Lung (tissue), 11 donors: ENCODE measurements at regions not wholly inside any gene's neighbourhood (a gene's known extent, or its start where the extent isn't known, plus 50 kb on each side); places are given as distances from the start of the nearest gene placed in this dataset.

Source experiments
- ATAC-seq: fragments of 200-7000 bp; cut with Tn5 transposase; one replicate; pipeline ENCODE4 v1.9.1; 2020; ENCODE audit warnings: moderate number of reproducible peaks; ENCODE audit not compliant: insufficient read depth, low FRiP score
- DNase-seq, 3 donors: peaks; one replicate each; pipeline ENCODE4 v3.0.0-alpha.2; 2013 to 2017
- H3K27ac ChIP-seq, 2 donors: one replicate each; pipeline ENCODE4 v1.5.1; 2013; ENCODE audit warnings: mild to moderate bottlenecking in 2 of 2, moderate library complexity in 2 of 2, control low read depth in 1 of 2, inconsistent platforms in 1 of 2, low read depth in 1 of 2, low read length in 1 of 2
- H3K27me3 ChIP-seq, 3 donors: one replicate each; pipeline ENCODE4 v1.5.1; 2013; ENCODE audit warnings: low read length in 2 of 3; ENCODE audit not compliant: control insufficient read depth in 3 of 3, insufficient read depth in 3 of 3
- H3K36me3 ChIP-seq, 4 donors: one replicate each; pipeline ENCODE4 v1.5.1; 2013; ENCODE audit warnings: low read length in 4 of 4, mild to moderate bottlenecking in 1 of 4, moderate library complexity in 1 of 4; ENCODE audit not compliant: control insufficient read depth in 4 of 4, insufficient read depth in 4 of 4
- H3K4me1 ChIP-seq, 5 donors: one replicate each; pipeline ENCODE4 v1.5.1; 2013; ENCODE audit warnings: low read length in 5 of 5, mild to moderate bottlenecking in 2 of 5, moderate library complexity in 1 of 5; ENCODE audit not compliant: control insufficient read depth in 5 of 5, insufficient read depth in 5 of 5
- H3K4me3 ChIP-seq: one replicate; pipeline ENCODE4 v1.5.1; 2013; ENCODE audit warnings: mild to moderate bottlenecking, control low read depth, moderate library complexity
- H3K9ac ChIP-seq, 2 donors: one replicate each; pipeline ENCODE4 v1.5.1; 2013; ENCODE audit warnings: low read length in 2 of 2, control low read depth in 1 of 2; ENCODE audit not compliant: insufficient read depth in 1 of 2
- H3K9me3 ChIP-seq, 4 donors: one replicate each; pipeline ENCODE4 v1.5.1; 2013; ENCODE audit warnings: low read length in 3 of 4, mild to moderate bottlenecking in 1 of 4, moderate library complexity in 1 of 4; ENCODE audit not compliant: control insufficient read depth in 4 of 4, insufficient read depth in 3 of 4
- CTCF ChIP-seq: IDR thresholded peaks from 2 replicates; pipeline ENCODE4 v1.5.1; 2012; ENCODE audit warnings: mild to moderate bottlenecking; ENCODE audit errors: control extremely low read depth, extremely low read depth
- WGBS, 2 donors: extraction: QIAGEN DNeasy Blood & Tissue Kit; methylation state at CpG; one replicate each; pipeline ENCODE4 v1.1.7; 2013; 5-methylcytosine and 5-hydroxymethylcytosine counted together
- donor health status: control.
- donor health status: control.
- donor health status: Bipolar disorder and iron deficiency.
- donor health status: healthy.
- donor health status: DM: yes; HTN: yes; CAD: no.

- H3K4me1 ChIP-seq, result peaks cover 0 to 75% (median 15%) of the 10 kb centered on the region in 5 donors
- H3K36me3 ChIP-seq, result no peaks in the 10 kb centered on the region
- peaks cover 0 to 6% (median 2%) of the 10 kb centered on the region in 4 donors for H3K9me3 ChIP-seq
- H3K9ac ChIP-seq, result no peak overlapping the region
- H3K27me3 ChIP-seq, result no peaks in the 10 kb centered on the region
- no peak for TF ChIP-seq CTCF
- no peak for ATAC-seq
- H3K4me3 ChIP-seq, result no peak overlapping the region
- 39 to 81% methylated on average over 2 of the region's 2 CpGs for WGBS, 2 donors
- peak; percentile 66 to 91 (median 83) for DNase-seq
- H3K27ac ChIP-seq, result no peak overlapping the region
These were observed 336.7 kb downstream of the C7orf25 start for GRCh38 chr7:42575171-42575570.

DNA sequence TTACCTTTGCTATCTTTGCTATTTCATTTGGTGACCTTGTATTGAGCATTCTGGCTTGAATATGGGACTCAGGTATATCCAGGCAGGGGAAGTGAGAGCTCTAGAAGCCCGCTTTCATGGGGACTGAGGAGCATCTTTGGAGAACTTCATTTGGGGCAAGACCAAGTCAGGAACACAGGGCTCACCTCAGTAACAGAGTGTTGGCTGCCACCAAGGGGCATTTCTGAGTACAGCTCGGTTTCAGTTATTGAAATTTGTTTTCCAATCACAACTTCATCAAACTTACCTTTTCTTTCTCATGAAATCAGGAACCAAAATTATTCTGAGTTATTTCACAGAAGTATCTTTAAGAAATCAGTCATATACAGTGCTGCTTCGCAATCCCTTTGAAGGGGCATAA is 337.2 kb downstream of the C7orf25 start:
- TF ChIP-seq CTCF, result no peak
- H3K9ac ChIP-seq, result no peak overlapping the region
- H3K36me3 ChIP-seq, result no peaks in the 10 kb centered on the region
- H3K4me3 ChIP-seq, result no peak overlapping the region
- peak in 2 of 3 donors; percentile 43 to 47 for DNase-seq
- H3K27ac ChIP-seq, result no peak overlapping the region
- no peaks in the 10 kb centered on the region for H3K27me3 ChIP-seq
- peaks cover 0 to 6% (median 2%) of the 10 kb centered on the region in 4 donors for H3K9me3 ChIP-seq
- 76 to 77% methylated on average over 3 of the region's 3 CpGs for WGBS, 2 donors
- peaks cover 0 to 75% (median 15%) of the 10 kb centered on the region in 5 donors for H3K4me1 ChIP-seq
- no peak for ATAC-seq

GRCh38 chr7:42573881-42574672 is 337.1 kb upstream of the GLI3 start:
- DNase-seq, result peak in 2 of 3 donors; percentile 92 to 95
- TF ChIP-seq CTCF, result no peak
- no peak overlapping the region for H3K27ac ChIP-seq

More at GRCh38 chr7:42573881-42574672, 337.1 kb upstream of the GLI3 start:
- H3K4me3 ChIP-seq, result no peak overlapping the region
- peaks cover 0 to 3% (median 0%) of the 10 kb centered on the region in 4 donors for H3K9me3 ChIP-seq
- H3K27me3 ChIP-seq, result no peaks in the 10 kb centered on the region
- peaks cover 0 to 75% (median 15%) of the 10 kb centered on the region in 5 donors for H3K4me1 ChIP-seq
- H3K9ac ChIP-seq, result no peak overlapping the region
- ATAC-seq, result peak; percentile 44
- 54 to 60% methylated on average over 7 of the region's 7 CpGs for WGBS, 2 donors
- H3K36me3 ChIP-seq, result no peaks in the 10 kb centered on the region
